Kidney (tissue), 13 donors: ENCODE measurements at regions not wholly inside any gene's neighbourhood (a gene's known extent, or its start where the extent isn't known, plus 50 kb on each side); places are given as distances from the start of the nearest gene placed in this dataset.

ENCODE experiments used
- DNase-seq, 5 donors: peaks; one replicate each; pipeline ENCODE4 v3.0.0-alpha.2; 2013 to 2020
- FAIRE-seq: peaks from 2 replicates; lab custom pipeline; 2012; peaks lifted over from hg19 to GRCh38; lab: Jason Lieb, UNC
- H3K27ac ChIP-seq, 2 donors: one replicate each; pipeline ENCODE4 v1.7.0; 2013; ENCODE audit warnings: low read depth in 2 of 2, low read length in 2 of 2, inconsistent platforms in 1 of 2
- H3K27me3 ChIP-seq: one replicate; pipeline ENCODE4 v1.7.1; 2013; ENCODE audit warnings: low read length, inconsistent platforms; ENCODE audit not compliant: control insufficient read depth, insufficient read depth
- H3K36me3 ChIP-seq, 3 donors: one replicate each; pipeline versions ENCODE4 v1.7.0 to v1.7.1; 2013; ENCODE audit warnings: low read length in 3 of 3, control low read depth in 1 of 3, inconsistent platforms in 1 of 3; ENCODE audit not compliant: insufficient read depth in 3 of 3, control insufficient read depth in 2 of 3
- H3K4me1 ChIP-seq, 3 donors: one replicate each; pipeline versions ENCODE4 v1.7.0 to v1.7.1; 2013; ENCODE audit warnings: low read length in 3 of 3, inconsistent platforms in 1 of 3, low read depth in 1 of 3; ENCODE audit not compliant: control insufficient read depth in 2 of 3, insufficient read depth in 2 of 3
- H3K4me3 ChIP-seq, 3 donors: one replicate each; pipeline versions ENCODE4 v1.7.0 to v1.8.1; 2013; ENCODE audit warnings: low read length in 3 of 3, control low read depth in 1 of 3, inconsistent platforms in 1 of 3
- H3K9ac ChIP-seq, 3 donors: one replicate each; pipeline versions ENCODE4 v1.7.0 to v1.7.1; 2013; ENCODE audit warnings: low read length in 3 of 3, control low read depth in 1 of 3, inconsistent platforms in 1 of 3
- H3K9me3 ChIP-seq, 3 donors: one replicate each; pipeline versions ENCODE4 v1.7.0 to v1.7.1; 2013; ENCODE audit warnings: low read length in 3 of 3, control low read depth in 1 of 3, inconsistent platforms in 1 of 3; ENCODE audit not compliant: control insufficient read depth in 2 of 3, insufficient read depth in 1 of 3
- CTCF ChIP-seq: IDR thresholded peaks from 3 replicates; pipeline ENCODE4 v1.5.1; 2012; ENCODE audit warnings: mild to moderate bottlenecking, moderate library complexity, borderline replicate concordance; ENCODE audit not compliant: insufficient read depth; ENCODE audit errors: extremely low read depth
- intact Hi-C: fragments of 100-400 bp; cut with DNase I; formaldehyde crosslinking; loops from one replicate; pipeline ENCODE4 v1.11.1; 2022
- donor health status: control.
- donor health status: control.
- donor health status: control.
- donor health status: control.
- donor health status: control.
- donor health status: DM: yes; HTN: yes; CAD: no.
- donor health status: Normal renal cell carcinoma (clear cell type).

DNA sequence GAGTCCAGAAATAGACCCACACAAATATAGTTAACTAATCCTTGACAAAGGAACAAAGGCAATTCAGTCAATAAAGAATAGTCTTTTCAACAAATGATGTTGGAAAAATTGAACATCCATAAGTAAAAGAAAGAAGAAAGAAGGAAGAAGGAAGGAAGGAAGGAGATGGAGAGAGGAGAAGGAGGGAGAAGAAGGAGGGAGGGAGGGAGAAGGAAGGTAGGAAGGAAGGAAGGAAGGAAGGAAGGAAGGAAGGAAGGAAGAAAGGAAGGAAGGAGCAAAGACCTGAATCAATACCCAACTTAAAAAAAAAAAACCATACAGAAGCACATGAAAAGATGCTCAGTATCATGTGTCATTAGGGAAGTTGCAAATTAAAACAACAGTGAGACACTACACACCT, 148.3 kb downstream of the ATL2 start:
- intact Hi-C loops = no loop called here
- no peaks in the 10 kb centered on the region for H3K9me3 ChIP-seq
- no peaks in the 10 kb centered on the region for H3K4me1 ChIP-seq
- DNase-seq (no peak), FAIRE-seq (no peak)
- no peak overlapping the region for H3K4me3 ChIP-seq
- H3K27me3 ChIP-seq = no peaks in the 10 kb centered on the region
- H3K27ac ChIP-seq = no peak overlapping the region
- H3K9ac ChIP-seq = no peak overlapping the region
- no peak for TF ChIP-seq CTCF
- H3K36me3 ChIP-seq = no peaks in the 10 kb centered on the region

DNA sequence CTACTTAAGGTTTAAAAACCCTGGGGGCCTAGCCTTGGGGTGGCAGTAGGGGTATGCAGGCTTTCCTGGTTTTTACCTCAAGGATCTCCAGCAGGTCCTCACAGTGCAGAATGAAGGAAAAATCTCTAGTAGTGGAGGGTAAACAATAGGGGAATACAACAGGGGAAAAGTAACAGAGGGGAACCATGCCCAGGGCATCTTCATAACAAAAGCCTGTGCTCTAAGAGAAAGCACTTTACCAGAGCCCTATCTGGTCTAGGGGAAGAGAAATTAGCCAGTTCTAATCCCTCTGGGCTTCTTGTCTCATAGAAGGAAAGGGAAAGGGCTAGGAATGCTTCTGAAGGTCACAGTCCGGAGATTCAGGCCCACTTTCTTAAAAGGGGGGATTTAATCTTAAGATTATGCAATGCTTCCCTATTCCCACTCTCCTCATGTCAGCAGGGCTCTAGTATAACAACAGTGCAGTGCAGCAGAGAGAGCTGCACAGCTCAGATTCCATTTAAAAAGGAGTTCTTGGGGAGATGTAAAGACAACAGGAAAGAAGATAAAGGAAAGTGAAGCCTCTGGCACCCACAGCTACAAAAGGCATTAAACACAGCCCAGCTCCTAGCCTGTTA, 149.0 kb upstream of the CYP1B1 start:
- no peaks in the 10 kb centered on the region for H3K9me3 ChIP-seq
- no peak for DNase-seq
- no peak overlapping the region for H3K9ac ChIP-seq
- no peak overlapping the region for H3K27ac ChIP-seq
- TF ChIP-seq CTCF = no peak
- FAIRE-seq = no peak
- H3K4me3 ChIP-seq = no peak overlapping the region
- H3K36me3 ChIP-seq = no peaks in the 10 kb centered on the region
- intact Hi-C loops = no loop called here
- H3K4me1 ChIP-seq = no peaks in the 10 kb centered on the region
- no peaks in the 10 kb centered on the region for H3K27me3 ChIP-seq

GRCh38 chr2:38224181-38224580, 148.2 kb upstream of the CYP1B1 start:
- no peaks in the 10 kb centered on the region for H3K36me3 ChIP-seq
- no peak for TF ChIP-seq CTCF
- H3K4me1 ChIP-seq = no peaks in the 10 kb centered on the region
- intact Hi-C loops = no loop called here
- FAIRE-seq (no peak), DNase-seq (no peak)
- no peak overlapping the region for H3K27ac ChIP-seq
- H3K9ac ChIP-seq = no peak overlapping the region
- H3K27me3 ChIP-seq = no peaks in the 10 kb centered on the region
- no peak overlapping the region for H3K4me3 ChIP-seq
- H3K9me3 ChIP-seq = no peaks in the 10 kb centered on the region

- DNase-seq (no peak), FAIRE-seq (no peak)
- intact Hi-C loops = no loop called here
- no peak overlapping the region for H3K27ac ChIP-seq
- no peak overlapping the region for H3K9ac ChIP-seq
- no peaks in the 10 kb centered on the region for H3K27me3 ChIP-seq
- H3K4me3 ChIP-seq = no peak overlapping the region
- H3K9me3 ChIP-seq = no peaks in the 10 kb centered on the region
- TF ChIP-seq CTCF = no peak
- no peaks in the 10 kb centered on the region for H3K4me1 ChIP-seq
- H3K36me3 ChIP-seq = no peaks in the 10 kb centered on the region
These were observed 147.3 kb upstream of the CYP1B1 start for GRCh38 chr2:38223256-38223655.
